ENCODE measurements at regions not wholly inside any gene's neighbourhood (a gene's known extent, or its start where the extent isn't known, plus 50 kb on each side); places are given as distances from the start of the nearest gene placed in this dataset.
A peak's percentile ranks its signal among the peaks of the same experiment; 100 is the strongest.

DNA sequence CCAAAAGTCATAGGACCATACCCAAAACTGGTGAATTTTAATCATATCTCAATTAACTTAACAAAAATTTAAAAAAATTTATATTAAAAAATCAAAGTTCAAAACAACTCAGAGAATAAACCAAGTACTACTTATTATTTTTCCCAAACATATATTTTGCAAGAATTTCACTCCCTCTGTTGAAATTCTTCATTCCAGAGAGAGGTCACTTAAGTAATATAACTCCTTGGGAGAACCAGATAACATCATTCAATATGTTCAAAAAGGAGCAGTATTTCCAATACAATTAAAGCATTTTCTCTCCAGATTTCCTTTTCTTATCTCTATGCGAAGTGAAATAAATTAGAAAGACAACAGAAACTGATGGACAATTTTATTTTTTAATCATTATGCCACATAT, 165.9 kb upstream of the RND3 start:
- TF ChIP-seq POLR2A (IDR thresholded peaks at IDR 0.05; ENCODE audit: low read depth, low read length) = no peak
- DNase-seq (ENCODE audit: insufficient read length, low spot score) (no peak), FAIRE-seq (no peak)

DNA sequence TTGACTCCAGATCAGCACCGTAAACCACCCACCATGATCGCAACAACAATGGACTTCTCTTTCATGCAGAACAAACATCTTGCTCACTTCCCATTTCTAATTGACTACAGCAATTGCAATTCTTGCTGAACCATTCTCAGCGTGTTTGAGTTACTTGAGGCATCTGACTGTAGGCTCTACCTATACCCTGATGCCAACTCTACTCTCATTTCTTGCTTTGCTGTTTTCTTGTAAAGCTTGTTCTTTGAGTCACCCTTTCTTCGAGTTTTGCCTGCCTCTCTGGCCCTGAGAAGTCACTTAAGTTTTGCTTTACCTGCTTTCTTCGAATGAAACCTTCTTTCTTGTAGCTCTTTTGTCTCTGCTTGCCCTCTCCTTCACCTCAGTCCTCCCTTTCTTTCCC, 160.5 kb upstream of the RND3 start:
- DNase-seq (ENCODE audit: insufficient read length, low spot score) = no peak
- no peak for TF ChIP-seq POLR2A (IDR thresholded peaks at IDR 0.05; ENCODE audit: low read depth, low read length)
- no peak for FAIRE-seq

DNA sequence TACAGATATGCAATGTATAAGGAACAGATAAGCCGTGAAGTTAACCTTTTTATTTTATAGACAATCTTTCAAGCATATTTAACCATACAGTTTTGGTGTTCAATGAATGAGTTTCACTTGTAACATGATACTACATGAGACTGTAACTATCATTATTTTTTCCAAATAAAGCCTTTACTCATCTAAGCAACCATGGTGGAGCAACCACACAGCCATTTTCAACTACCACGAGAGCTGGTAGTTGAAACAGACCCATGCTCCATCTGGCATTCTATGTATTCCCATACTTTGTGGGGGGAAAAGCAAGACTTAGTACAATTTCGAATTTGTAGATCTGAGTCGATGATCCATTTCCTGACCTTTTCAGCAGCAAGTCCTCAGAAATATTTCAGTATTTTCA, 159.3 kb upstream of the RND3 start:
- DNase-seq (ENCODE audit: insufficient read length, low spot score) = no peak
- no peak for TF ChIP-seq POLR2A (IDR thresholded peaks at IDR 0.05; ENCODE audit: low read depth, low read length)
- FAIRE-seq = no peak

DNA sequence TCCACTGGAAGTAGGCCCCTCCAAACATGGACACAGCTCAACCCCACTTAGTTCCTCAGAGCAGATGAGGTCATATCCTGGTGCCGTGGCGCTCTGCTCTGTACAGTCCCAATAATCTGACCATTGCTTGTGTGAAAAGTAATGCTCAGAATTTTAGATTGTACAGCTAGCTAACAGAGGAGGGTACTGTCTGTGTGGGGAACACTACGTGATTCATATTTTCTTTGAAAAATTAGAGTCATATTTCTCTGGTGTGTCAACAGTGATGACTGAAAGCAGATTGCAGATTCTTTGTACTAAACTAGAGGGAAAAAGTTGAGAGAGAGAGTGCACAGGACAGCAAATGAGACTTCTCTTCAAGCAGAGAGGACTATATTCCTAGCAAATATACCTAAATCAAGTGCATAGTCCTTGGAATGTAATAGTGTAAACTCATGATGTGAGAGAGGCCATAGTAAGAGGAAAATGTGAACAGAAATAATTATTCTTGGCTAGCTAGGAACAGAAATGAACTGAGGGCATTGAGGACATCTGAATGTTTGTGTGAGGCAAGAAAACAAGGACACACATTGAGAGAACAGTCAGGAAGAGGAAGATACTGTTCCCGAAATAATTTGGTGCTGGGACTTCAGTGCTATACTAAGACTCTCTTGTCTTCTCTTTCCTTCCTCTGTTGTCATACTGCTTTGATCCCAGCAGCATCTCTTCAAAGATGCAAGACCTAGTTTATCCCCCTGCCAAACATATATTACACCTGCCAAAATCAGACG, 157.0 kb upstream of the RND3 start:
- peak; percentile 77 for FAIRE-seq
- TF ChIP-seq POLR2A (IDR thresholded peaks at IDR 0.05; ENCODE audit: low read depth, low read length) = no peak

DNA sequence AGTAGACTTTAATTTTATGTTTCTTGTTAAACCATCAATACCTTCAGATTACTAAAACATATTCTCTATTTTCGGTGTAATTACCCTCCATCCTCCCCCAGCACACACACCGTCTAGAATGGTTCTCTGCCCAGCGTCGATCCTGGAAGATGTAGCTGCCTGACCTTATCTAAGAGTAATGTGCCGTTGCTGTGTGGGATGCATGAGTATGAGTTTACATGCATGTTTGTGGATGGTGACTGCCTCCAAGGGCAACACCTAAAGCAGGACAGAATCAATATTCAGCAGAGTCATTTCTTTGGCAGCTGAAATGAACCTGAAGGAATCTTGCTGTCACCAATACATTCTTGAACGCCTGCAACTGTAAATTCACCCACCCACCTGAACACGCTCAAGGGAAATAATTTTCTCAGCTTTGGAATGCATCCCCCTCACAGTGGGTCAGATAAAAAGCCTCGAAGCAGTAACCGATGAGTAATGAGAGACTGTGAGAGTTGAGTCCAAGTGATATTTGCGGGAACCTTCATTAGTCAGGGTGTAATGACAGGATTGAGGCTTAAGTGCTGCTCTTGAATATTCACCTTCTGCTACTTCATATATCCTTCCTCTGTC, 155.8 kb upstream of the RND3 start:
- TF ChIP-seq POLR2A (IDR thresholded peaks at IDR 0.05; ENCODE audit: low read depth, low read length) = no peak
- DNase-seq (ENCODE audit: insufficient read length, low spot score) = no peak
- peak; percentile 61 for FAIRE-seq

More for the DNA sequence above, 157.0 kb upstream of the RND3 start:
- DNase-seq (ENCODE audit: insufficient read length, low spot score) = no peak

DNA sequence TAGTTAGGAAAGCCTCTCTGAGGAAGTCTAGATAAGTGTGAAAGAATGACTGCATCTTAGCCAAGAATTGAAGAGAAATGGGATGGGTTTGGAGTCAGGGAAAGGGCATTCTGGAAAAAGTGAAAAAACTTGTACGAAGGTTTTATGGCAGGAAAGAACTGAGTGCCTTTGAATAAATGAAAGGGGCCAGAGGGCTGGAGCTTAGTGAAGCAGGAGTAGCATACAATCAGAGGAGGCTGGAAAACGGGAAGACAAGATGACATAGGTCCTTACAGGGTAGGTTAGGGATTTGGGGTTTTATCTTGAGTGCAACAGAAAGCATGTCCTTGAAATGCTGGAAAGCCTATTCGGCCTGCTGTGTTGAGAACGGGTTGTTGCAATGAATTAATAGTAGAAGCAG, 152.6 kb upstream of the RND3 start:
- no peak for FAIRE-seq
- TF ChIP-seq POLR2A (IDR thresholded peaks at IDR 0.05; ENCODE audit: low read depth, low read length) = no peak
- DNase-seq (ENCODE audit: insufficient read length, low spot score) = no peak

DNA sequence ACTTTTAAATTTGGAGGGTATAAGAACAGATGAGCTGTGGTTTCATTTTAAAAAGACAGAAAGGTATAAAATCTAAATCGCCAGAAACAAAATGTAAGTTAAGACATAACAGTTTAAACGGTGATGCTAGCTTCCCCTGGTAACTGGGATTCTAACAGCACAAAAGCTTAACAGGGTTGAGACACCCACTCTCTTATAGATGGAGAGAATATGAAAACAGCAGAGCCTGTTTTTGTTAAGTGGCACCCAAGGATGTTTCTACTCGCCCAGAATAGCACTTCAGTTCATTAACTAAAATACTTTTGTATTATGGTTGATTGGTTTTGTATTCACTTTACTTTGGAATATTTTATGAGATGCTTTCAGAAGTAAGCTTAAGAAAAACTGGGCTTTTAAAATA, 151.9 kb upstream of the RND3 start:
- no peak for TF ChIP-seq POLR2A (IDR thresholded peaks at IDR 0.05; ENCODE audit: low read depth, low read length)
- FAIRE-seq = peak; percentile 33
- no peak for DNase-seq (ENCODE audit: insufficient read length, low spot score)

DNA sequence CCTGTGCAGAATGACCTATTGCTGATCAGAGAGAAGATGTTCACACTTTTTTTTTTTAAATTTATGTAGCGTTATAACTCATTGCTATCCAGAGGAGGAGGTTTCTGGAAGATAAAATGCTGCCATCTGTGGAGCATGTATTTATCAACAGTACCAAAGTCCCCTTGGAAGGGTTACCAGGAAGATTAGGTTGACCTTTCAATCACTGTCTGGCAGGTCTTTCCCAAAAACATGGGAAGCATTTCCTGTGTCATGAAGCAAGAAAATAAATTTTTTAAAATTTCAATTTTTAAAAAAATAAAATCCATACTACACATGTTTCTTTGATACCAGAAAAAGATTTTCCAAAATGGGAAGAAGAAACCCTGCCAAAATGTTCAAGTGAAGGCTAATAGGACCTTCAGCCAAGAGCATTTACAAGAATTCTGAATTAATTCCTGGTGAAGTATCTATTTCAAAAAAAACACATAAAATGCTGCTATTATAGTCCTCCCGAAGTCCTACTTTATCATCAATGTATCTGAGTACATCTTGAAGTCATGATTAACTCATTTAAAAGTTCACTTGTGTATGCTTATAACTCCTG, 143.9 kb upstream of the RND3 start:
- TF ChIP-seq POLR2A (IDR thresholded peaks at IDR 0.05; ENCODE audit: low read depth, low read length) = no peak
- FAIRE-seq (no peak), DNase-seq (ENCODE audit: insufficient read length, low spot score) (no peak)

DNA sequence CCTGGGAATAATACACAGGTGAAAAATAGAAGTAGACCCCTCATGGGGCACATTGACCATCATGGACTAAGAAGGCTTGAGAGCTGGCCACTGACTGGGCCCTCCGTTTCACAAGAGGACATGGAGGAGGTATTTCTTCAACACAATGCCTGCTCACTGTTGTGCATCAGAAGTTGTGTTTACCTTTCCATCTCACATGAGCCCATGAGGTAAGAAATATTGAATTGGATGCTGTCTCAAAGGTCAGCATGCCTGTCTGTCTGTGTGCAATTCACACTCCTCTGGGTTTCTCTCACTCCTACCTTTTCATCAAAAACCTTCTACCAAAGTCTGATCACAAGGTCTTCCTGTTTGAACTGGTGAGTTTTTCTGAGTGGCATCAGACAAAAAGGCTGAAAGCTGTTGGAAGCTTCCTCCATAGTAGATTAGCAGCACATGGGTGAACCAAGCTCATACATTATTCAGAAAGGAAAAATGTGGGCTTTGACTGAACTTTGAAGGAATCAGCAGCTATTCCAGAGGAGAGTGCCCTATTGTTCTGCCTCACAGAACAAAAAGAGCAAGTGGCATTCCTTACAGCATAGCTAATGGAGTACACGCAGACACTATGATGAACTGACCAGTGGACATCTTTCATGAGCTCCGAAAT, 143.2 kb upstream of the RND3 start:
- no peak for DNase-seq (ENCODE audit: insufficient read length, low spot score)
- TF ChIP-seq POLR2A (IDR thresholded peaks at IDR 0.05; ENCODE audit: low read depth, low read length) = no peak
- peak; percentile 38 for FAIRE-seq

DNA sequence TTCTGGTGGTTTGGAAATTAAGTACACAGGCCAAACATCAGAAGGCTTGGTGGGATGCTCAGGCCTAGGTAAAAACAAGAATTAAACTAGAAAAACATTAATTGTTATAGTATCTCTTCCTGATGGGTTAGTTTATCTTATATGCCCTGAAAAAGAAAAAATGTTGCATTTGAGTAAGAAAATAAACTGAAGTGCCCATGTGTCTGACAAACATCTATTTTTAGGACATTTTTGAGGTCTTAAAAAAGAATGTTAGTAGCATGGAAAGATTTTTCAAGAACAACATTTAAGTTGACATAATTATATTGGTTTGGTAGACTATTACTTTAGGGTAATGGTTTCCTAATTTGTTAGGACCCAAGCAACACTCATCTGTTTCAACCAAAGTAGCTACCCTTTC, 140.1 kb upstream of the RND3 start:
- no peak for TF ChIP-seq POLR2A (IDR thresholded peaks at IDR 0.05; ENCODE audit: low read depth, low read length)
- no peak for FAIRE-seq
- no peak for DNase-seq (ENCODE audit: insufficient read length, low spot score)

DNA sequence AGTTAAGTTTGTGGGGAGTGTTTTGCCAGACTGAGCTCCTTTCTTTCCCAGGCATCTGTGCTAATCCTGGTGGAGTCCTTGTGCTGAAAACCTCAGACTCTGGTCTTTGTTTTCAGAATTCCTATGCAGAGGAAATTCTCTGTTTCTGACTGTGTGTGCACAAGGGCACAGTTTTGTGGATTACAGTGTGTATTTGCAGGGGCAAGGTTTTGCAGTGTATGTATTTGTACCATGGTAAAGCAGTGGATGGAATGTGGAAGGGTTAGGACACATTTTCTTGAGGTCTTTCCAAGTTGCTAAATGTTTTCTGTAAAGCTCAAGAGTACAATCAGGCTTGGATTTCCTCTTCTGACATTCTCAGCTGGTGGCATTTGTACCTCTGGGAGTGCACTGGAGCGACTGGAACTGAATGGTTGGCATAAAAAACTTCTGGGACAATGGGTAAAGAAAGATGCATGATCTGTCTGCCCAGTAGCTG, 139.5 kb upstream of the RND3 start:
- DNase-seq (ENCODE audit: insufficient read length, low spot score) = no peak
- no peak for FAIRE-seq
- no peak for TF ChIP-seq POLR2A (IDR thresholded peaks at IDR 0.05; ENCODE audit: low read depth, low read length)

DNA sequence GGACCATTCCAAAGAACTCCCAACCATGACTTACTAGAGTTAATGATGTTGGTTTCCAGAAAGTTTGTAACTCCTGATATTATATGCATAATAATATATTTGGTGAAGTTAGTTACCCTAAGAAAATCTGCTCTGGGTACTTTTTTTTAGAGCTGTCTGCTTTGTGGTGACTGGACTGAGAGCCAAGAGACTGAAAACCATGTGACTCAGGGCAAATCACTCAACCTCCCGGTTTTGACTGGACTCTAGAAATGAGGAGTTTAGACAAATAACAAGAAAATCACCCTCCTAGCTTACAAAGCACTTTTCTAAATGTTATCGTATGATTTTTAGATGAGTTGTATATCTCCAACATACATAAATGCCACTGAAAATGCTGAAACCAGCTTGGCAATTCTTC, 138.3 kb upstream of the RND3 start:
- TF ChIP-seq POLR2A (IDR thresholded peaks at IDR 0.05; ENCODE audit: low read depth, low read length) = no peak
- FAIRE-seq (no peak), DNase-seq (ENCODE audit: insufficient read length, low spot score) (no peak)

DNA sequence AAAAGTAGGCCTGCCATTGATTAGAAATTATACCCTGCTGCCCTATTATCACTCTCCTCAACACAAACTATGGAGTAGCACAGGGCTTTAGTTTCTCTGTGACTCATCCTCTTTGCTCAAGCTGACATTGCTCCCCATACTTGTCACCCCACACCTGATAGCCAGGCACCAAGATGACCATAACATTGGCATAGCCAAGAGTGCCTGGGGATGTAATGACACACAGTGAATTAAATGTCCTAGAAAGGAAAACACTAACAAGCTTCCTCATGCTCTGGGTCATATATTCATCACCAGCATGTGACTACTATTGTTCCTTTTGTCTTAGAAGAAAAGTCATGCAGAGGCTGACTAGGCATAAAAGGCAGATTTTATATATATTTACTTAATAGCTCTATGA, 137.8 kb upstream of the RND3 start:
- no peak for FAIRE-seq
- no peak for DNase-seq (ENCODE audit: insufficient read length, low spot score)
- no peak for TF ChIP-seq POLR2A (IDR thresholded peaks at IDR 0.05; ENCODE audit: low read depth, low read length)

DNA sequence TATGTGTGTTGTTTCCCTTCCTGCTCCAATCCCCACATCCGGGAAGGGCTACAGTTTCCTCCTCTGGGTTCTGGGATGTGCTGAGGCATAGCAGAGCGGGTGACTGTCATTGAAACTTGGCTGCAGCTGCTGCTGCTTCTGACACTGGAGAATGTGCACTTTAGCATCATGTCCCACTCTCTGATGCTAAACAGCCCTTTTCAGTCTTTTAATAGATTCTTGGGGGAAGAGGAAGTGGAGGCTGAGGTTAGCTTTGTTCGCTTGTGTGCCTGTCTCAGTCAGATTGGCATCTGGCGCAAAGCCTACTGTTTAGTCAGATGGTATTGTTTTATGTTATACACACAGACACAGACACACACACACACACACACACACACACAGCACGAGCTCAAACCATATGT, 136.5 kb upstream of the RND3 start:
- no peak for FAIRE-seq
- no peak for TF ChIP-seq POLR2A (IDR thresholded peaks at IDR 0.05; ENCODE audit: low read depth, low read length)
- DNase-seq (ENCODE audit: insufficient read length, low spot score) = no peak
